ENCODE measurements at regions not wholly inside any gene's neighbourhood (a gene's known extent, or its start where the extent isn't known, plus 50 kb on each side); places are given as distances from the start of the nearest gene placed in this dataset.

GRCh38 chr16:72565106-72565505 lies 393.2 kb upstream of the PMFBP1 start:
- intact Hi-C loops (cut with DNase I), result no loop called here
- H3K4me3 ChIP-seq, result no peak overlapping the region
- no peaks in the 10 kb centered on the region for H3K36me3 ChIP-seq
- no peak for TF ChIP-seq EP300 (IDR thresholded peaks at IDR 0.05)
- no peak for TF ChIP-seq CTCF (IDR thresholded peaks at IDR 0.05)
- no peak for TF ChIP-seq POLR2A (IDR thresholded peaks at IDR 0.05)
- H3K9me3 ChIP-seq, result no peaks in the 10 kb centered on the region
- no peaks in the 10 kb centered on the region for H3K4me1 ChIP-seq (ENCODE audit: insufficient read depth)
- no peaks in the 10 kb centered on the region for H3K27me3 ChIP-seq
- H3K27ac ChIP-seq, result no peak overlapping the region
- no peak for DNase-seq
- 93 to 97% (median 94%) methylated on average over 4 of the region's 4 CpGs for WGBS, 3 donors

GRCh38 chr16:72560617-72561016 lies 388.7 kb upstream of the PMFBP1 start:
- no peak for DNase-seq
- no peak for TF ChIP-seq CTCF (IDR thresholded peaks at IDR 0.05)
- Histone ChIP-seq H3K4me3 (no peak overlapping the region), H3K4me1 (ENCODE audit: insufficient read depth) (no peaks in the 10 kb centered on the region), H3K27me3 (no peaks in the 10 kb centered on the region), H3K27ac (no peak overlapping the region), H3K36me3 (no peaks in the 10 kb centered on the region), H3K9me3 (no peaks in the 10 kb centered on the region)
- WGBS, 3 donors, result 14 to 22% (median 18%) methylated on average over 2 of the region's 2 CpGs
- intact Hi-C loops (cut with DNase I), result no loop called here

GRCh38 chr16:72558501-72558900 lies 386.5 kb upstream of the PMFBP1 start:
- intact Hi-C loops (cut with DNase I), result no loop called here
- no peak for TF ChIP-seq EP300 (IDR thresholded peaks at IDR 0.05)
- TF ChIP-seq CTCF (IDR thresholded peaks at IDR 0.05), result no peak
- TF ChIP-seq POLR2A (IDR thresholded peaks at IDR 0.05), result no peak
- 94 to 97% (median 95%) methylated on average over 5 of the region's 5 CpGs for WGBS, 3 donors
- no peak for DNase-seq
- Histone ChIP-seq H3K27me3 (no peaks in the 10 kb centered on the region), H3K9me3 (no peaks in the 10 kb centered on the region), H3K4me3 (no peak overlapping the region), H3K4me1 (ENCODE audit: insufficient read depth) (no peaks in the 10 kb centered on the region), H3K36me3 (no peaks in the 10 kb centered on the region), H3K27ac (no peak overlapping the region)

GRCh38 chr16:72554935-72555334 lies 383.0 kb upstream of the PMFBP1 start:
- no peak overlapping the region for H3K4me3 ChIP-seq
- H3K9me3 ChIP-seq, result no peaks in the 10 kb centered on the region
- no peaks in the 10 kb centered on the region for H3K36me3 ChIP-seq
- H3K4me1 ChIP-seq (ENCODE audit: insufficient read depth), result no peaks in the 10 kb centered on the region
- H3K27me3 ChIP-seq, result no peaks in the 10 kb centered on the region
- DNase-seq, result no peak
- no peak overlapping the region for H3K27ac ChIP-seq
- WGBS, 3 donors, result 94 to 97% (median 94%) methylated on average over 6 of the region's 6 CpGs
- intact Hi-C loops (cut with DNase I), result no loop called here
- TF ChIP-seq POLR2A (IDR thresholded peaks at IDR 0.05), result no peak
- no peak for TF ChIP-seq EP300 (IDR thresholded peaks at IDR 0.05)
- no peak for TF ChIP-seq CTCF (IDR thresholded peaks at IDR 0.05)

GRCh38 chr16:72552654-72553053 lies 380.7 kb upstream of the PMFBP1 start:
- no peak for TF ChIP-seq EP300 (IDR thresholded peaks at IDR 0.05)
- TF ChIP-seq CTCF (IDR thresholded peaks at IDR 0.05), result no peak
- no peak for TF ChIP-seq POLR2A (IDR thresholded peaks at IDR 0.05)
- no peaks in the 10 kb centered on the region for H3K9me3 ChIP-seq
- H3K4me3 ChIP-seq, result no peak overlapping the region
- H3K27ac ChIP-seq, result no peak overlapping the region
- no peaks in the 10 kb centered on the region for H3K4me1 ChIP-seq (ENCODE audit: insufficient read depth)
- intact Hi-C loops (cut with DNase I), result no loop called here
- DNase-seq, result no peak
- no peaks in the 10 kb centered on the region for H3K36me3 ChIP-seq
- no peaks in the 10 kb centered on the region for H3K27me3 ChIP-seq
